ENCODE measurements at regions not wholly inside any gene's neighbourhood (a gene's known extent, or its start where the extent isn't known, plus 50 kb on each side); places are given as distances from the start of the nearest gene placed in this dataset.

DNA sequence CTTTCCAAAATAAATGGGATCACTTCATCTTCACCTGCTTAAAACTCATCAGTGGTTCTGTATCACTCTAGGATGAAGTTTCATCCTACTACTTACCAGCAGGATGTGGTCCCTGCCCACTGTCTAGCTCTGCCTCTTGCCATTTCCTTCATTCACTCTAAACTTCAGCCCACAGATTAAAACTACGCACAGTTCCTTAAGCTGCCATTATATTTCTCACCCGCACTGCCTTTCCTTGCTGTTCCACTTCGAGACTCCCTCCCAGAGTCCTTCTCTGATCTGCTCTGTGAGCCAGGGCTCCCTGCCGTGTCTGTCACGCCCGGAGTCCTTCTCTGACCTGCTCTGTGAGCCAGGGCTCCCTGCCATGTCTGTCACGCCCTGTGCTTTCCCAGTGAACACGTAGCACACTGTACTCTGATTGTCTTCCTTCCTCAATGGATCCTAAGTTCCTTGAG lies 52.0 kb upstream of the NPAS1 start:
- TF ChIP-seq EZH2 (IDR thresholded peaks at IDR 0.05; ENCODE audit: borderline replicate concordance, low read length) (no peak), CTCF (IDR thresholded peaks at IDR 0.05; ENCODE audit: low read length) (no peak)
